ENCODE measurements at regions not wholly inside any gene's neighbourhood (a gene's known extent, or its start where the extent isn't known, plus 50 kb on each side); places are given as distances from the start of the nearest gene placed in this dataset.
"Not testable (repeated sequence)": the region's sequence is repeated elsewhere in the genome, so short reads cannot be mapped to it uniquely, and the experiment has no call there.

GRCh38 chr10:3402187-3402751 is 229.7 kb upstream of the PITRM1 start:
- no peak for DNase-seq

- DNase-seq = no peak
These were observed 228.9 kb upstream of the PITRM1 start for GRCh38 chr10:3401491-3401938.

- DNase-seq = no peak
These were observed 227.8 kb upstream of the PITRM1 start for GRCh38 chr10:3400348-3400747.

GRCh38 chr10:3399756-3400155 is 227.2 kb upstream of the PITRM1 start:
- no peak for DNase-seq

- DNase-seq = no peak
These were observed 226.5 kb upstream of the PITRM1 start for GRCh38 chr10:3398825-3399646.

GRCh38 chr10:3397846-3398245 is 225.3 kb upstream of the PITRM1 start:
- no peak for DNase-seq

GRCh38 chr10:3397231-3397630 is 224.6 kb upstream of the PITRM1 start:
- no peak for DNase-seq

- no peak for DNase-seq
These were observed 223.5 kb upstream of the PITRM1 start for GRCh38 chr10:3396116-3396515.

- no peak for DNase-seq
These were observed 222.9 kb upstream of the PITRM1 start for GRCh38 chr10:3395458-3395861.

- DNase-seq = no peak
These were observed 222.5 kb upstream of the PITRM1 start for GRCh38 chr10:3395041-3395440.

- no peak for DNase-seq
These were observed 221.4 kb upstream of the PITRM1 start for GRCh38 chr10:3393958-3394357.

GRCh38 chr10:3391657-3392056 is 219.1 kb upstream of the PITRM1 start:
- DNase-seq = no peak

- no peak for DNase-seq
These were observed 216.5 kb upstream of the PITRM1 start for GRCh38 chr10:3389130-3389529.

GRCh38 chr10:3385487-3385886 is 212.9 kb upstream of the PITRM1 start:
- no peak for DNase-seq

- DNase-seq = no peak
These were observed 209.5 kb upstream of the PITRM1 start for GRCh38 chr10:3382092-3382491.

GRCh38 chr10:3380406-3381050 is 207.9 kb upstream of the PITRM1 start:
- DNase-seq = no peak

- DNase-seq = no peak
These were observed 204.0 kb upstream of the PITRM1 start for GRCh38 chr10:3376631-3377030.

- no peak for DNase-seq
These were observed 202.9 kb upstream of the PITRM1 start for GRCh38 chr10:3375505-3375904.

- no peak for DNase-seq
These were observed 202.3 kb upstream of the PITRM1 start for GRCh38 chr10:3374914-3375313.

GRCh38 chr10:3373374-3374027 is 200.9 kb upstream of the PITRM1 start:
- not testable (repeated sequence) for DNase-seq

GRCh38 chr10:3372281-3372680 is 199.7 kb upstream of the PITRM1 start:
- DNase-seq = no peak

- not testable (repeated sequence) for DNase-seq
These were observed 199.0 kb upstream of the PITRM1 start for GRCh38 chr10:3371624-3372023.

GRCh38 chr10:3366735-3367405 is 194.3 kb upstream of the PITRM1 start:
- DNase-seq = no peak

All from stimulated activated CD4-positive, alpha-beta T cell treated with anti-CD3 and anti-CD28 coated beads, Interleukin-2, amount 100 ng/mL, for 48 hours (primary cell).